HepG2 (cell line): ENCODE measurements at regions not wholly inside any gene's neighbourhood (a gene's known extent, or its start where the extent isn't known, plus 50 kb on each side); places are given as distances from the start of the nearest gene placed in this dataset.

Experiments
- ATAC-seq: fragments of 200-7000 bp; cut with Tn5 transposase; 3 replicates; pipeline ENCODE4 v1.9.1; 2020; ENCODE audit warnings: mild to moderate bottlenecking, moderate library complexity
- BruUV-seq: library from RNA; stranded (reverse); fragments of 400-500 nt; replicated peaks from 2 replicates; lab custom pipeline; 2021; lab: Mats Ljungman, UMichigan
- CTCF ChIA-PET: fragments of 300-600 bp; formaldehyde crosslinking; extraction: SDS; loops from one replicate; lab custom pipeline; 2021; ENCODE audit warnings: low total read pairs, inconsistent platforms, low intra/inter-chr PET ratio; lab: Yijun Ruan, JAX
- POLR2A ChIA-PET: fragments of 350-600 bp; sonication (Branson Sonifier 250); formaldehyde crosslinking; loops from one replicate; lab custom pipeline; 2020; ENCODE audit warnings: antibody characterized with exemption, inconsistent platforms; lab: Yijun Ruan, JAX
- DNase-seq: peaks from one replicate; pipeline ENCODE4 v3.0.0-alpha.2; 2015; ENCODE audit warnings: low spot score
- FAIRE-seq: peaks from 3 replicates; lab custom pipeline; 2011; peaks lifted over from hg19 to GRCh38; lab: Jason Lieb, UNC
- H2AFZ ChIP-seq: one replicate; pipeline ENCODE4 v1.6.1; 2011; ENCODE audit warnings: low read length, inconsistent platforms
- H3K27ac ChIP-seq: fragments of 300-600 bp; 3 replicates; pipeline ENCODE4 v1.8.0; 2011; ENCODE audit warnings: mixed run types, mild to moderate bottlenecking, mixed read lengths, low read length, inconsistent platforms; ENCODE audit not compliant: insufficient read depth; ENCODE audit errors: extremely low read length
- H3K27me3 ChIP-seq, 2 experiments: fragments of 200-600 bp in 1 of 2; 2 replicates in 1 of 2; 3 replicates in 1 of 2; pipeline versions ENCODE4 v1.6.0 to v1.8.0; 2011; ENCODE audit warnings: low read length in 2 of 2, mild to moderate bottlenecking in 2 of 2, moderate library complexity in 2 of 2, inconsistent platforms in 1 of 2; ENCODE audit not compliant: insufficient read depth in 2 of 2, control insufficient read depth in 1 of 2
- H3K36me3 ChIP-seq, 2 experiments: fragments of 200-600 bp in 1 of 2; replicated peaks in 1 of 2; 2 replicates in 1 of 2; 3 replicates in 1 of 2; pipeline versions ENCODE4 v1.5.1 to v1.8.0; 2011; ENCODE audit warnings: low read length in 2 of 2, inconsistent platforms in 1 of 2; ENCODE audit not compliant: insufficient read depth in 2 of 2, control insufficient read depth in 1 of 2
- H3K4me1 ChIP-seq: 2 replicates; pipeline ENCODE4 v1.5.1; 2012; ENCODE audit warnings: low read length, inconsistent platforms; ENCODE audit not compliant: insufficient read depth
- H3K4me2 ChIP-seq: 2 replicates; pipeline ENCODE4 v1.6.0; 2011; ENCODE audit warnings: low read depth, low read length, inconsistent platforms
- H3K4me3 ChIP-seq, 3 experiments: fragments of 200-600 bp in 1 of 3; sonication (generic), shearing (Covaris generic) in 1 of 3; replicated peaks in 1 of 3; 2 replicates each; pipeline ENCODE4 v1.5.1; 2011 to 2016; ENCODE audit warnings: low read length in 3 of 3, inconsistent platforms in 2 of 3, low read depth in 2 of 3, mild to moderate bottlenecking in 2 of 3, control low read depth in 1 of 3, mixed read lengths in 1 of 3; ENCODE audit not compliant: insufficient read depth in 1 of 3
- H3K79me2 ChIP-seq: one replicate; pipeline ENCODE4 v1.6.1; 2011; ENCODE audit warnings: low read length, inconsistent platforms; ENCODE audit not compliant: insufficient read depth
- H3K9ac ChIP-seq: 2 replicates; pipeline ENCODE4 v1.6.0; 2011; ENCODE audit warnings: mild to moderate bottlenecking, low read depth, low read length, inconsistent platforms; ENCODE audit not compliant: insufficient read depth
- H3K9me3 ChIP-seq: 2 replicates; pipeline ENCODE4 v1.5.1; 2012; ENCODE audit warnings: mild to moderate bottlenecking, low read length
- H4K20me1 ChIP-seq: 2 replicates; pipeline ENCODE4 v1.6.0; 2011; ENCODE audit warnings: inconsistent platforms, mild to moderate bottlenecking, low read length, moderate library complexity; ENCODE audit not compliant: insufficient read depth
- ARID2 ChIP-seq: sonication (generic); formaldehyde crosslinking; IDR thresholded peaks from 2 replicates; pipeline ENCODE4 v1.8.1; 2022; ENCODE audit warnings: mild to moderate bottlenecking, missing genetic modification reagents, borderline replicate concordance
- ELF1 ChIP-seq: sonication (generic); formaldehyde crosslinking; IDR thresholded peaks from 2 replicates; pipeline ENCODE4 v1.4.0; 2020; ENCODE audit warnings: missing genetic modification reagents
- FOXM1 ChIP-seq: sonication (generic); formaldehyde crosslinking; IDR thresholded peaks from 2 replicates; pipeline ENCODE4 v1.5.0; 2020; ENCODE audit warnings: missing genetic modification reagents
- KLF9 ChIP-seq: IDR thresholded peaks from 2 replicates; pipeline ENCODE4 v1.6.1; 2016; ENCODE audit warnings: low read depth
- NAIF1 ChIP-seq: sonication (generic); formaldehyde crosslinking; IDR thresholded peaks from 2 replicates; pipeline ENCODE4 v1.5.0; 2020; ENCODE audit warnings: mild to moderate bottlenecking, missing genetic modification reagents, borderline replicate concordance
- NCOA1 ChIP-seq: sonication (generic); formaldehyde crosslinking; IDR thresholded peaks from 2 replicates; pipeline ENCODE4 v1.9.0; 2021; ENCODE audit warnings: missing genetic modification reagents
- NCOA5 ChIP-seq: sonication (generic); formaldehyde crosslinking; IDR thresholded peaks from 2 replicates; pipeline ENCODE4 v1.4.0; 2020; ENCODE audit warnings: missing genetic modification reagents
- NR2F2 ChIP-seq: IDR thresholded peaks from 2 replicates; pipeline ENCODE4 v1.6.1; 2012; ENCODE audit warnings: low read depth, inconsistent platforms, borderline replicate concordance
- PCBP2 ChIP-seq: fragments of 200-400 bp; formaldehyde crosslinking; optimal IDR thresholded peaks from 2 replicates; pipeline ENCODE3; 2018; ENCODE audit warnings: low read length, low read depth; ENCODE audit not compliant: poor library complexity, severe bottlenecking
- REL ChIP-seq: sonication (generic); formaldehyde crosslinking; conservative IDR thresholded peaks from 2 replicates; pipeline ENCODE4 v1.8.0; 2022; ENCODE audit warnings: mild to moderate bottlenecking, missing genetic modification reagents, moderate library complexity
- SRSF1 ChIP-seq: fragments of 200-400 bp; formaldehyde crosslinking; optimal IDR thresholded peaks from 2 replicates; pipeline ENCODE3; 2017; ENCODE audit warnings: mild to moderate bottlenecking, low read depth, low read length, moderate library complexity
- TEAD3 ChIP-seq: optimal IDR thresholded peaks from 2 replicates; pipeline ENCODE3; 2016; ENCODE audit warnings: borderline replicate concordance
- XRCC5 ChIP-seq: fragments of 200-400 bp; formaldehyde crosslinking; optimal IDR thresholded peaks from 2 replicates; pipeline ENCODE3; 2017; ENCODE audit warnings: mild to moderate bottlenecking, low read length
- ZNF230 ChIP-seq: sonication (generic); formaldehyde crosslinking; IDR thresholded peaks from 2 replicates; pipeline ENCODE4 v1.4.0; 2020; ENCODE audit warnings: mild to moderate bottlenecking, missing genetic modification reagents
- ZNF367 ChIP-seq: sonication (generic); formaldehyde crosslinking; IDR thresholded peaks from 2 replicates; pipeline ENCODE4 v1.4.0; 2020; ENCODE audit warnings: missing genetic modification reagents, borderline replicate concordance
- ZNF749 ChIP-seq: sonication (generic); formaldehyde crosslinking; IDR thresholded peaks from 2 replicates; pipeline ENCODE4 v1.8.0; 2022; ENCODE audit warnings: mild to moderate bottlenecking, missing genetic modification reagents, moderate library complexity, borderline replicate concordance
- ZSCAN12 ChIP-seq: sonication (generic); formaldehyde crosslinking; IDR thresholded peaks from 2 replicates; pipeline ENCODE4 v1.9.0; 2021; ENCODE audit warnings: mild to moderate bottlenecking, missing genetic modification reagents
- WGBS: methylation state at CpG from one replicate; pipeline ENCODE4 v1.1.6; 2017; ENCODE audit warnings: low lambda C conversion rate; 5-methylcytosine and 5-hydroxymethylcytosine counted together
- in situ Hi-C: cut with HindIII; loops from 2 replicates; pipeline ENCODE4 v1.10.0; 2017; ENCODE audit warnings: low pct_unique_long_range_greater_than_20kb; ENCODE audit not compliant: extremely low pct_ligation_motif_present
- intact Hi-C: fragments of 100-400 bp; cut with micrococcal nuclease; formaldehyde crosslinking; loops from one replicate; pipeline ENCODE4 v1.10.0; 2022; ENCODE audit not compliant: unreplicated experiment
- TF ChIP-seq, protein P1 (sequence below): sonication (generic); formaldehyde crosslinking; IDR thresholded peaks from 2 replicates; pipeline ENCODE4 v1.5.0; 2020; ENCODE audit warnings: mild to moderate bottlenecking, missing genetic modification reagents
- TF ChIP-seq, protein P2 (sequence below): sonication (generic); formaldehyde crosslinking; IDR thresholded peaks from 2 replicates; pipeline ENCODE4 v1.5.1; 2020; ENCODE audit warnings: mild to moderate bottlenecking, missing genetic modification reagents, borderline replicate concordance

DNA sequence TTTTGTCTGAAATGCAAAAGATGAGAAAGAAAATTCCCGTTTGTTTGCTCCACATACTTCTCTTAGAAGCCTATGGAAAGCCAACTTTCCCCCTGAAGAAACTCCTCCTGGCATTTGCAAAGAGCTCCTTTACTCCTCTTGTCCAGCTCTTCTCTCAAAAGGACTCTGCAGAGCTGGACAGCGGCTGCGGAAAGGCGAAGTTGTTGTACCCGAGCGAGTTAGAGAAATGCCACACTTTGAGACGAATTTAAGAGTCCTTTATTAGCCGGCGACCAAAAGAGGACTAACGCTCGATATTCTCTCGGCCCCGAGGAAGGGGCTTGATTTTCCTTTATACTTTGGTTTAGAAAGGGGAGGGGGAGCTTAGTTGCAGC lies 157.8 kb downstream of the TRIM27 start:
- no peak overlapping the region for H3K4me3 ChIP-seq

More for the DNA sequence above, 157.8 kb downstream of the TRIM27 start:
- FAIRE-seq: no peak
- Histone ChIP-seq H4K20me1 (no peaks in the 10 kb centered on the region), H2AFZ (no peak overlapping the region), H3K27ac (no peak overlapping the region), H3K4me2 (no peak overlapping the region), H3K27me3 (peaks cover 8 to 65% of the 10 kb centered on the region in 2 experiments; a peak in 4 of 5 replicates), H3K9me3 (no peaks in the 10 kb centered on the region), H3K9ac (no peak overlapping the region), H3K79me2 (no peaks in the 10 kb centered on the region), H3K36me3 (no peaks in the 10 kb centered on the region), H3K4me1 (no peaks in the 10 kb centered on the region)
- ChIA-PET CTCF (no interaction called here), POLR2A (no interaction called here)
- in situ Hi-C loops: no loop called here
- no peak for ATAC-seq
- no TSS peak for BruUV-seq
- 20% methylated on average over 13 of the region's 13 CpGs for WGBS
- no peak for DNase-seq
- intact Hi-C loops: no loop called here
- TF ChIP-seq SRSF1 (no peak), XRCC5 (no peak), FOXM1 (CRISPR knock-in tag) (no peak), REL (CRISPR knock-in tag) (no peak), KLF9 (CRISPR knock-in tag) (no peak), NAIF1 (no peak), ZNF230 (CRISPR knock-in tag) (no peak), ZNF749 (CRISPR knock-in tag) (no peak), ZNF367 (no peak), NCOA5 (CRISPR knock-in tag) (no peak), NCOA1 (CRISPR knock-in tag) (no peak), PCBP2 (no peak), ZSCAN12 (no peak), ARID2 (CRISPR knock-in tag) (no peak), TEAD3 (CRISPR knock-in tag) (no peak), ELF1 (CRISPR knock-in tag) (no peak), NR2F2 (no peak)
- TF ChIP-seq, protein P1, sequence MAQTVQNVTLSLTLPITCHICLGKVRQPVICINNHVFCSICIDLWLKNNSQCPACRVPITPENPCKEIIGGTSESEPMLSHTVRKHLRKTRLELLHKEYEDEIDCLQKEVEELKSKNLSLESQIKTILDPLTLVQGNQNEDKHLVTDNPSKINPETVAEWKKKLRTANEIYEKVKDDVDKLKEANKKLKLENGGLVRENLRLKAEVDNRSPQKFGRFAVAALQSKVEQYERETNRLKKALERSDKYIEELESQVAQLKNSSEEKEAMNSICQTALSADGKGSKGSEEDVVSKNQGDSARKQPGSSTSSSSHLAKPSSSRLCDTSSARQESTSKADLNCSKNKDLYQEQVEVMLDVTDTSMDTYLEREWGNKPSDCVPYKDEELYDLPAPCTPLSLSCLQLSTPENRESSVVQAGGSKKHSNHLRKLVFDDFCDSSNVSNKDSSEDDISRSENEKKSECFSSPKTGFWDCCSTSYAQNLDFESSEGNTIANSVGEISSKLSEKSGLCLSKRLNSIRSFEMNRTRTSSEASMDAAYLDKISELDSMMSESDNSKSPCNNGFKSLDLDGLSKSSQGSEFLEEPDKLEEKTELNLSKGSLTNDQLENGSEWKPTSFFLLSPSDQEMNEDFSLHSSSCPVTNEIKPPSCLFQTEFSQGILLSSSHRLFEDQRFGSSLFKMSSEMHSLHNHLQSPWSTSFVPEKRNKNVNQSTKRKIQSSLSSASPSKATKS (CRISPR knock-in tag): no peak
- TF ChIP-seq, protein P2, sequence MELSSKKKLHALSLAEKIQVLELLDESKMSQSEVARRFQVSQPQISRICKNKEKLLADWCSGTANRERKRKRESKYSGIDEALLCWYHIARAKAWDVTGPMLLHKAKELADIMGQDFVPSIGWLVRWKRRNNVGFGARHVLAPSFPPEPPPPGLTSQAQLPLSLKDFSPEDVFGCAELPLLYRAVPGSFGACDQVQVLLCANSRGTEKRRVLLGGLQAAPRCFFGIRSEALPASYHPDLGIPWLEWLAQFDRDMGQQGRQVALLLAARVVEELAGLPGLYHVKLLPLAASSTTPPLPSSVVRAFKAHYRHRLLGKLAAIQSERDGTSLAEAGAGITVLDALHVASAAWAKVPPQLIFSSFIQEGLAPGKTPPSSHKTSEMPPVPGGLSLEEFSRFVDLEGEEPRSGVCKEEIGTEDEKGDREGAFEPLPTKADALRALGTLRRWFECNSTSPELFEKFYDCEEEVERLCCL (CRISPR knock-in tag): no peak
